GM18505 (cell line): ENCODE measurements at regions not wholly inside any gene's neighbourhood (a gene's known extent, or its start where the extent isn't known, plus 50 kb on each side); places are given as distances from the start of the nearest gene placed in this dataset.

Source experiments
- ATAC-seq: cut with Tn5 transposase; IDR thresholded peaks from one replicate; pipeline ENCODE4 v1.9.1; 2021; ENCODE audit not compliant: unreplicated experiment
- POLR2A ChIP-seq: IDR thresholded peaks from 4 replicates; pipeline ENCODE4 v1.6.1; 2011; ENCODE audit warnings: borderline replicate concordance; ENCODE audit not compliant: insufficient read depth, insufficient read length; ENCODE audit errors: extremely low read depth

DNA sequence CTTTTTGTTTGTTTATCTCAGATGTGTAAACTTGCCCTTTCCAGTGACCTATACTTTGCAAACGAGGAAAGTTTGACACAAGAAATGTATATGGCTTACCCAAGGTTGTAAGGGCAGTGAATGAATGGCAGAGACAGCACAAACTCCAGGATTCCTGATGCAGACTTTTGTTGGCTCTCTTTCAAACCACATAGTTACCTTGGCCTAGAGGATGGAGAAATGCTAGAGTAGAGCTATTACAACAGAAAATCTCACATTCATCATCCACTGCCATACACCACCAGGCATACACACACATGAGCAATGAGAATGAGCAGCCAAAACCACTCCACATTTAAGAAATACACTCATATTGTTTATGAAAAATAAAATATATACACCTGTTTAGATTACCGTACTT, 387.0 kb downstream of the TLR4 start:
- no peak for ATAC-seq
- TF ChIP-seq POLR2A = no peak

GRCh38 chr9:118091711-118092500, 387.7 kb downstream of the TLR4 start:
- no peak for ATAC-seq
- TF ChIP-seq POLR2A = no peak

GRCh38 chr9:118094387-118094786, 390.2 kb downstream of the TLR4 start:
- ATAC-seq = no peak
- TF ChIP-seq POLR2A = no peak

DNA sequence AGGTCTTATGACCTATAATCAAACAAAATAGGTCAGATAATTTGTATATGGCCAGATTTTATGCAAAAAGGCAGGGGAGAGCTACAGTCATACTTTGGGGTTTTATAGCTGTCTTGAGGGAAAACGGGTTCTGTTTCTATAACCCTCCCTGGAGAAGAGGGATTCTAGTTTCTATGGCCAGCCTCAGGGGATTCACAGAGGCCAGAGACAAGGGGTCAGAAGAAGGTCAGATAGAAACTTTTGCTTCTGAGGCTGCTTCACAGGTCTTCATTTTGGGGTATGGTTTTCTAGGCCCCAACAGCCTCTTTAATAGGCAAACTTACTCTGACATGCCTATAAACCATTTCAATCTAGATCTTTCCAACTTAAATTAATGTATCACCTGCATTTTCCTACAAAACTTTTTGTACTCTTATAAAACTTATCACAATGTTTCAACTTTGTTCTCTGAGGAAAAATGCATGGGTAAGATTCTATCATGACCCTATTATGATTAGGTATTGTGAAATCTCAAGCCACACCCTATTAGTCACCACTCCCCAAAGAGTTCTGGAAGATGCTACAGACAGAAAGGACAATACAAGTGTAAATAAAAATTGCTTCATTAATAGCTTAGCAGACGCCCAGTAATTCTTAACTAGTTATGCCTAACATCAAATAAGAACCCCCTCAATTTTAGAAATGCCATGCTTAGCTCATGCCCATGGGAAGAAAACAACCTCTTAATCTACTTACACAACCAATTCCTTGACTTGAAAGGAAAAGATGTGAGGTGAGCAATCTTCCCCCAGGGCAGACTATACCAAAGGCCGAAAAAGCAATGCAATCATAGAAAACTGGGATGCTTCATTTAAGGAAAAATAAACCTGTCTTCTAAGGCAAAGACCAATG, 396.6 kb downstream of the TLR4 start:
- ATAC-seq = no peak
- no peak for TF ChIP-seq POLR2A

DNA sequence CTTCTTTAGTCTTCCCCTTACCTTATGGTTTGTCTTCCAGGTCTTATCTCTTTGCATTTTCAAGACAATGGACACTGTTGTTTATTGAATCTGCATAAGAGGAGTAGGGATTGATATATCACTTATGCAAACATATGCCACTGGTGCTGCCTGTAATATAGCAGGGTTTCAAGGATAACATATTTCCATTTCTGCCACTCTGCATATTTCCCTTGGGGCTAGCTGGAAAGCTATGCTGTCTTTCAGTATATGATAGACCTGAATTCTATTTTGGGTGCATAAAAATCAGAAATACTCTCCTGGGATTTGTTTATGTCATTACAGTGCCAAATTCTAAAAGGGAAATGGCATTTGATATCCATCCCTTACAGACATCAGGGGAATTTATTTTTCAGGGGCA, 400.2 kb downstream of the TLR4 start:
- TF ChIP-seq POLR2A = no peak
- no peak for ATAC-seq

GRCh38 chr9:118108971-118109370, 404.8 kb downstream of the TLR4 start:
- TF ChIP-seq POLR2A = no peak
- no peak for ATAC-seq

GRCh38 chr9:118109542-118109941, 405.3 kb downstream of the TLR4 start:
- ATAC-seq = no peak
- no peak for TF ChIP-seq POLR2A

DNA sequence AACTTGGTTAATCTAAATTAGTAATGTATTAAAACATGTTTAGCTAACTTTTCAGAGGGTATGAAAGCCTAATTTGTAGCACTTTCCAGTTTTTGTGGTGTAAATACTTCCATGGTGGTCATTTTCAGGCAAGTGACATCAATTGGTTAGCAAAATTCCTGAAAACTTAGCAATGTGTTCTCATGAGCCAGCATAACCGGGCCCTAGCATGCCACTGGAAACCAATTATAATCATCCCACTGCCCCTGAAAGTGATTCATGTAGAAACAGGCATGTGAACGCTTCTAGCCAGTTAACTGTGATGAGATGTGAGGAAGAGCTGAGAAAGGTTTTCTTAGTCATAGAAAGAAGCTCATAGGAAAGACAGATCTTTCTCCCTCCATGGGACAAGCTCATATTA, 417.2 kb downstream of the TLR4 start:
- no peak for ATAC-seq
- TF ChIP-seq POLR2A = no peak

GRCh38 chr9:118128313-118128712, 424.1 kb downstream of the TLR4 start:
- TF ChIP-seq POLR2A = no peak
- no peak for ATAC-seq

DNA sequence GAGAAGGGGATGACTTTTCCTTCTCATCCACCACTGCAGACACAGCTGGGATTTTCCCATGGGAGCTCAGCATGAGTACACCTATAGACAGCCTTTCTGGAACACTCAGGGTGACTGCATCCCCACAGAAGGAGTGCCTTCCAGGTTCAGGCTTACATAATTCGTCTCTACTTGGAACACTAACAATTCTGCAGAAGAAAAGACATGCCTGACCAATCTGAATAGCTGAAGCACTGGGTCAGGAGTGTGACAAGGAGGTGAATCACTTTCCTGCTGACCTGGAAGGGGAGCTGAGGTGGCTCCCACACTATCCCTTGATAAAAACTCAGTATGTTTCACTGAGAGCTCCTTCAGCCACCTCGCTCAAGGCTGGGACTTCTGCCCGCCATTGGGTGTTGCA, 425.3 kb downstream of the TLR4 start:
- no peak for ATAC-seq
- TF ChIP-seq POLR2A = no peak

DNA sequence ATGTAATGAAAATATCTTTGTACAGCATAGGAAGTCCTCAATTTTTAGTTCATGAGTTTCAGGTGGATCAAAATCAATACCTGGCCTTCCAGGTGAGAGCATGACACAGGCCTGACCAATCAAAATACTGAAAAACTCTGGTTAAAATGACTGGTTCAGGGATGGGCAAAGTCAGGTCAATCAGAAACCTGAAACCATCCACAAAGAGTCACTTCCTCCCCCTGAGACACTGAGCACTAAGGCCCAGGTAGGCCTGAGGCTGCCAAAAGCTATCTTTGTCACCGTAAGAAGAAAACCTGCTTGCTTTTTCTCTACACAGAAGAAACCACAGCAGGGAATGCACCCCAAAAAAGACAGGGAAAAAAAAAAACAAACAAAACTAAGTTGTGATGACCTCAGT, 444.8 kb downstream of the TLR4 start:
- TF ChIP-seq POLR2A = no peak

DNA sequence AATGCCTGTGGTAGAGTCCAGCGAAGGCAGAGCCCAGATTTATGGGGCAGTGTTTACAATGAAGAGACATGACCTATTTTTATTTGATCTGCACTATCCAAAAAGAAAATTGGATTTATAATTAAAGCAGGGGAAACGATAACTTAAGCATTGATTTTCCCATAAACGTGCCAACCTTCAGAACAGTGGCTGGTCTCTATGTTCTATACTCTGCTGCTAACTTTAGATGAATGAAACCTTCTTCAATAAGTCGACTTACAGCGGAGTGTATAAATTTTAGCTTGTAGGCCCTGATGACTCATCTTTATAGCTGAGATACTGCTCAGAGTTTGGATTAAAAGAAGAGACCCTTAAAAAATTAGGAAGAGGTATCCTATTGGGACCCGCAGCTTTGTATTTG, 452.6 kb downstream of the TLR4 start:
- no peak for TF ChIP-seq POLR2A
- ATAC-seq = no peak

More for the DNA sequence above, 444.8 kb downstream of the TLR4 start:
- ATAC-seq = no peak

GRCh38 chr9:118162716-118163115, 458.5 kb downstream of the TLR4 start:
- ATAC-seq = no peak
- no peak for TF ChIP-seq POLR2A

DNA sequence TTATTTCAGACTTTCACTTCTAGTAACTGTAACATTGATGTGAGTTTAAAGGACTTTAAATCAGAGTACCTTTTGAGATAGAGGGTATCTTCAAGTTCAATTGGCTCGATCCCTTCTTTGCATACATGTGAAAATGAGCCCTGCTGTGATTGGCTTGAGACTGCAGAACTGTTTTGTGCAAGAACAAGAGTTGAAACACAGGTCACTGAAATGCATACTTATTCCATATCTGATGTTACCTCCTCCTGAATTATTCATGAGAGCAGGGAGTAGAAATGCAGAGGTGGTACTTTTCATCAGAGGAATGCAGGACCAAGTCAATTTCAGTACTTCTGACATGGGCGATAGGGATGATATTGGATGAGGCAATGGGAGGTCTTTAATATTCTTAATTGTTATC, 459.5 kb downstream of the TLR4 start:
- no peak for TF ChIP-seq POLR2A

More for the DNA sequence above, 459.5 kb downstream of the TLR4 start:
- no peak for ATAC-seq
